ENCODE measurements at regions not wholly inside any gene's neighbourhood (a gene's known extent, or its start where the extent isn't known, plus 50 kb on each side); places are given as distances from the start of the nearest gene placed in this dataset.
A peak's percentile ranks its signal among the peaks of the same experiment; 100 is the strongest.

DNA sequence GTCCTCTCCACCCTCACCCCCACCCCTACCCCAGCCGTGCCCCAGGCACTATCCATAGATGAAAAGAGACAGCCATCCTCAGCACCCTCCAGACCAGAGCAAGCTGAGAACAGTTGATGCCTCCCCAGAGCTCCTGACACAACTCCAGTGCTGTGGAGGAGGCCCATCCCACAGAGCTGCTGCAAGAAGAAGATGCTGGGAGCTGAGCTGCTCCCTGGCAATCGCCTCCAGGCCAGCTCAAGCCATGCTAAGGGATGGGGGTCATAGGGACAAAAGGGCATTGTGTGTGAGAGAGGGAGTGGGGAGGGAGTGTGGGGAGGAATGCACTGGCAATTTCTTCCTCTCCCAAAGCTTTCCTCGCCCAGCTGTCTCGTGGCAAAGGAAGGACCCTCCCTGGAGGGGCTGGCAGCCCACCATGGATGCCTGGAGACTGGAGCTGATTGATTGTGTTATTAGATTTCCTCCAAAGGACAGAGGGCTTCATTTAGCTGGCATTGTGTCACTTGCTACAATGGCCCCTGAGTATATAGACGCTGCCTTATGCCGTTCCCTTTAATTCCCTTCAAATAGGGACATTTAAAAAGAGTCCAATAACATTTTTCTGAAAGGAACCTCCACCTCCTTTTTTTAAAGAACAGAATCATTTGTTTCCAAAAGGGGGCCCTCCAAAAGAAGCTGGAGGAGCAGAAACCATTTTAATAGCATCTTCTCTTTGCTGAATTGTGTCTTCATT is 476.4 kb downstream of the FOXO1 start:
- DNase-seq (ENCODE audit: low spot score): no peak
- Histone ChIP-seq H3K79me2 (ENCODE audit: insufficient read depth, low read depth, low read length) (no peaks in the 10 kb centered on the region), H4K20me1 (ENCODE audit: insufficient read depth, low read length) (no peaks in the 10 kb centered on the region), H3K4me3 (ENCODE audit: low read depth, low read length, poor library complexity, severe bottlenecking) (peak overlapping the region; percentile 12), H3K9me2 (ENCODE audit: insufficient read depth, low read length) (no peaks in the 10 kb centered on the region), H2AFZ (ENCODE audit: low read length) (peak overlapping the region; percentile 93), H3K4me1 (ENCODE audit: insufficient read depth, low read length, poor library complexity, severe bottlenecking) (peaks cover 29% of the 10 kb centered on the region), H3K36me3 (ENCODE audit: insufficient read depth, low read length) (no peaks in the 10 kb centered on the region), H3K9me3 (ENCODE audit: low read length) (no peaks in the 10 kb centered on the region), H3K27ac (ENCODE audit: low read depth, low read length, poor library complexity, severe bottlenecking) (peak overlapping the region; percentile 48), H3K4me2 (ENCODE audit: low read length) (peak overlapping the region; percentile 59)
- intact Hi-C loops (cut with micrococcal nuclease; ENCODE audit: unreplicated experiment): loop anchor here (2.0 kb wide), 1 partner anchor 391 kb away; no protein-coding TSS in a partner anchor
- ChIA-PET POLR2A (interaction anchor here (0.5 to 3.6 kb wide), 17 partner anchors 10 to 886 kb away, joined by 3 to 27 read pairs (median 3); no protein-coding TSS in a partner anchor), CTCF (ENCODE audit: unreplicated experiment) (interaction anchor here (0.6 to 1.2 kb wide), 3 partner anchors 11 to 23 kb away, joined by 3 to 5 read pairs (median 3); no protein-coding TSS in a partner anchor)
- BruUV-seq (replicated peaks): no TSS peak
- TF ChIP-seq, protein P1, sequence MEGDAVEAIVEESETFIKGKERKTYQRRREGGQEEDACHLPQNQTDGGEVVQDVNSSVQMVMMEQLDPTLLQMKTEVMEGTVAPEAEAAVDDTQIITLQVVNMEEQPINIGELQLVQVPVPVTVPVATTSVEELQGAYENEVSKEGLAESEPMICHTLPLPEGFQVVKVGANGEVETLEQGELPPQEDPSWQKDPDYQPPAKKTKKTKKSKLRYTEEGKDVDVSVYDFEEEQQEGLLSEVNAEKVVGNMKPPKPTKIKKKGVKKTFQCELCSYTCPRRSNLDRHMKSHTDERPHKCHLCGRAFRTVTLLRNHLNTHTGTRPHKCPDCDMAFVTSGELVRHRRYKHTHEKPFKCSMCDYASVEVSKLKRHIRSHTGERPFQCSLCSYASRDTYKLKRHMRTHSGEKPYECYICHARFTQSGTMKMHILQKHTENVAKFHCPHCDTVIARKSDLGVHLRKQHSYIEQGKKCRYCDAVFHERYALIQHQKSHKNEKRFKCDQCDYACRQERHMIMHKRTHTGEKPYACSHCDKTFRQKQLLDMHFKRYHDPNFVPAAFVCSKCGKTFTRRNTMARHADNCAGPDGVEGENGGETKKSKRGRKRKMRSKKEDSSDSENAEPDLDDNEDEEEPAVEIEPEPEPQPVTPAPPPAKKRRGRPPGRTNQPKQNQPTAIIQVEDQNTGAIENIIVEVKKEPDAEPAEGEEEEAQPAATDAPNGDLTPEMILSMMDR (conservative IDR thresholded peaks at IDR 0.05; ENCODE audit: low read length): peak; percentile 22; the same call in 1 of the 2 replicates
- TF ChIP-seq EZH2phosphoT487 (IDR thresholded peaks at IDR 0.05; ENCODE audit: borderline replicate concordance, low read depth, low read length): no peak

DNA sequence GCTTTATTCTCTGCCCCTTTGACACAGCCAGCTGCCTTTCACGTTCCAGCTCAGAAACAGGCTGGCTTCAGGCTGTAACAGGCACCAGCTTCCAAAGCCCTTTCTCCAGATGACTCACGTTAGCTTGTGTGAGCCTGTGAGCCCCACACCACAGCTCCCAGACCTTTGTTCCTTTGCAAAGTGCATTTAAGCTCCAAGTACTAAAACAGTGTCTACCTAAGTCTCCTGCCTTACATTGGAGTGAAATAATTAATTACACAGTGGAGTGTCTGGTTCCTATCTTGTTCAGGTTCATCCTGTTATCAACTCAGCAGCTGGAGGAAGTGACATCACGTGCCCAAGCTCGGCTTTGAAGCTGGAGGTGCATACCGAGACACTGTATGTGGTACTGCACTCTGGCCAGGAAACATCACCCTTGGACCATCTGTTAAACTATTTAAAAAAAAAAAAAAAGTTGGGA is 475.8 kb downstream of the FOXO1 start:
- no peaks in the 10 kb centered on the region for H4K20me1 ChIP-seq (ENCODE audit: insufficient read depth, low read length)
- no peaks in the 10 kb centered on the region for H3K9me2 ChIP-seq (ENCODE audit: insufficient read depth, low read length)
- POLR2A ChIA-PET: interaction anchor here (0.5 to 3.6 kb wide), 14 partner anchors 10 to 578 kb away, joined by 3 to 27 read pairs (median 3); no protein-coding TSS in a partner anchor
- intact Hi-C loops (cut with micrococcal nuclease; ENCODE audit: unreplicated experiment): loop anchor here (2.0 kb wide), 1 partner anchor 390 kb away; no protein-coding TSS in a partner anchor
- peak overlapping the region; percentile 59 for H3K4me2 ChIP-seq (ENCODE audit: low read length)
- no peaks in the 10 kb centered on the region for H3K36me3 ChIP-seq (ENCODE audit: insufficient read depth, low read length)
- BruUV-seq (replicated peaks): no TSS peak
- CTCF ChIA-PET (ENCODE audit: unreplicated experiment): interaction anchor here (0.6 to 1.0 kb wide), 2 partner anchors 10 to 22 kb away, joined by 3 read pairs; no protein-coding TSS in a partner anchor
- peak overlapping the region; percentile 12 for H3K4me3 ChIP-seq (ENCODE audit: low read depth, low read length, poor library complexity, severe bottlenecking)
- no peaks in the 10 kb centered on the region for H3K79me2 ChIP-seq (ENCODE audit: insufficient read depth, low read depth, low read length)
- no peaks in the 10 kb centered on the region for H3K9me3 ChIP-seq (ENCODE audit: low read length)
- H3K27ac ChIP-seq (ENCODE audit: low read depth, low read length, poor library complexity, severe bottlenecking): peak overlapping the region; percentile 48
- peak; percentile 91 for DNase-seq (ENCODE audit: low spot score)
- peak overlapping the region; percentile 93 for H2AFZ ChIP-seq (ENCODE audit: low read length)
- H3K4me1 ChIP-seq (ENCODE audit: insufficient read depth, low read length, poor library complexity, severe bottlenecking): peaks cover 23% of the 10 kb centered on the region
- TF ChIP-seq, protein P1 (conservative IDR thresholded peaks at IDR 0.05; ENCODE audit: low read length): no peak; the same call in 1 of the 2 replicates
- no peak for TF ChIP-seq EZH2phosphoT487 (IDR thresholded peaks at IDR 0.05; ENCODE audit: borderline replicate concordance, low read depth, low read length)
